ENCODE measurements at regions not wholly inside any gene's neighbourhood (a gene's known extent, or its start where the extent isn't known, plus 50 kb on each side); places are given as distances from the start of the nearest gene placed in this dataset.

DNA sequence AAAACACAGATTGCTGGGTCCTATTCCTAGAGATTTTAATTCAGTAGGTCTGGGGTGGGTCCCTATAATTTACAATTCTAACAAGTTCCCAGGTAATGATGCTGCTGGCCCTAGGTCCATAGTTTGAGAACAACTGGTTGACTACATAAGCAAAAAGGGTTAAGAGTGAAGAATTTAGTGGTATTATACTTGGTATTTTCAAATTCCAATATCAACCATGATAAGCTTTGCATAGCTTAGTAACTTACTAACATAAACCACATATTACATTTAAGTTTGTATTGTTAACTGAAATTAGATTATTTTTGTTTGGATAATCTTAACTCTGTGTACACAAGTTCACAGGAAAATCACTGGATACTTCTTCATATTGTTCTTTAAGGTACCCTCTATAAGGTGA lies 862.9 kb upstream of the ACVR2A start:
- TF ChIP-seq, protein P1, sequence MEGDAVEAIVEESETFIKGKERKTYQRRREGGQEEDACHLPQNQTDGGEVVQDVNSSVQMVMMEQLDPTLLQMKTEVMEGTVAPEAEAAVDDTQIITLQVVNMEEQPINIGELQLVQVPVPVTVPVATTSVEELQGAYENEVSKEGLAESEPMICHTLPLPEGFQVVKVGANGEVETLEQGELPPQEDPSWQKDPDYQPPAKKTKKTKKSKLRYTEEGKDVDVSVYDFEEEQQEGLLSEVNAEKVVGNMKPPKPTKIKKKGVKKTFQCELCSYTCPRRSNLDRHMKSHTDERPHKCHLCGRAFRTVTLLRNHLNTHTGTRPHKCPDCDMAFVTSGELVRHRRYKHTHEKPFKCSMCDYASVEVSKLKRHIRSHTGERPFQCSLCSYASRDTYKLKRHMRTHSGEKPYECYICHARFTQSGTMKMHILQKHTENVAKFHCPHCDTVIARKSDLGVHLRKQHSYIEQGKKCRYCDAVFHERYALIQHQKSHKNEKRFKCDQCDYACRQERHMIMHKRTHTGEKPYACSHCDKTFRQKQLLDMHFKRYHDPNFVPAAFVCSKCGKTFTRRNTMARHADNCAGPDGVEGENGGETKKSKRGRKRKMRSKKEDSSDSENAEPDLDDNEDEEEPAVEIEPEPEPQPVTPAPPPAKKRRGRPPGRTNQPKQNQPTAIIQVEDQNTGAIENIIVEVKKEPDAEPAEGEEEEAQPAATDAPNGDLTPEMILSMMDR (IDR thresholded peaks at IDR 0.05), result no peak
- no peak for TF ChIP-seq POLR2A (IDR thresholded peaks at IDR 0.05)
